ENCODE measurements at regions not wholly inside any gene's neighbourhood (a gene's known extent, or its start where the extent isn't known, plus 50 kb on each side); places are given as distances from the start of the nearest gene placed in this dataset.

GRCh38 chr10:112083472-112083871, 100.1 kb downstream of the GPAM start:
- TF ChIP-seq POLR2A (IDR thresholded peaks at IDR 0.05) (no peak), CTCF (IDR thresholded peaks at IDR 0.05) (no peak)

All from lower leg skin (tissue), 3 donors.